Gastroesophageal sphincter (tissue), 3 donors: ENCODE measurements at regions not wholly inside any gene's neighbourhood (a gene's known extent, or its start where the extent isn't known, plus 50 kb on each side); places are given as distances from the start of the nearest gene placed in this dataset.

Experiments used
- CTCF ChIP-seq, 4 experiments: fragments of 200-600 bp in 2 of 4; fragments of 450-650 bp in 2 of 4; sonication (generic) in 1 of 4; IDR thresholded peaks; one replicate each; pipeline ENCODE4 v1.5.1; 2017 to 2019; ENCODE audit warnings: antibody characterized with exemption in 4 of 4, mild to moderate bottlenecking in 2 of 4, moderate library complexity in 2 of 4
- EP300 ChIP-seq: sonication (generic); formaldehyde crosslinking; IDR thresholded peaks from one replicate; pipeline ENCODE4 v1.6.1; 2017; ENCODE audit warnings: antibody characterized with exemption, mild to moderate bottlenecking
- POLR2AphosphoS5 ChIP-seq: sonication (generic); formaldehyde crosslinking; IDR thresholded peaks from one replicate; pipeline ENCODE4 v1.6.1; 2017; ENCODE audit warnings: antibody characterized with exemption

GRCh38 chr6:116986819-116987218 lies 109.8 kb downstream of the RFX6 start:
- TF ChIP-seq CTCF (IDR thresholded peaks at IDR 0.05) (no peak), EP300 (no peak), POLR2AphosphoS5 (no peak)
